ENCODE measurements at regions not wholly inside any gene's neighbourhood (a gene's known extent, or its start where the extent isn't known, plus 50 kb on each side); places are given as distances from the start of the nearest gene placed in this dataset.

GRCh38 chr11:106353031-106353430 lies 275.6 kb downstream of the AASDHPPT start:
- Histone ChIP-seq H3K36me3 (ENCODE audit: insufficient read depth) (no peaks in the 10 kb centered on the region), H3K4me1 (ENCODE audit: insufficient read depth) (no peaks in the 10 kb centered on the region), H3K27ac (ENCODE audit: low read depth) (no peak overlapping the region), H3K4me3 (ENCODE audit: low read depth, low read length) (no peak overlapping the region)
- 83% methylated on average over 2 of the region's 2 CpGs for WGBS
- no peak for DNase-seq (ENCODE audit: extremely low spot score)

GRCh38 chr11:106369224-106369623 lies 291.8 kb downstream of the AASDHPPT start:
- WGBS = 52% methylated on average over 2 of the region's 2 CpGs
- Histone ChIP-seq H3K27ac (ENCODE audit: low read depth) (no peak overlapping the region), H3K4me1 (ENCODE audit: insufficient read depth) (no peaks in the 10 kb centered on the region), H3K4me3 (ENCODE audit: low read depth, low read length) (no peak overlapping the region), H3K36me3 (ENCODE audit: insufficient read depth) (no peaks in the 10 kb centered on the region)
- no peak for DNase-seq (ENCODE audit: extremely low spot score)

GRCh38 chr11:106378513-106379179 lies 301.2 kb downstream of the AASDHPPT start:
- no peaks in the 10 kb centered on the region for H3K4me1 ChIP-seq (ENCODE audit: insufficient read depth)
- no peak overlapping the region for H3K27ac ChIP-seq (ENCODE audit: low read depth)
- no peak for DNase-seq (ENCODE audit: extremely low spot score)
- 59% methylated on average over 3 of the region's 3 CpGs for WGBS
- H3K4me3 ChIP-seq (ENCODE audit: low read depth, low read length) = no peak overlapping the region
- H3K36me3 ChIP-seq (ENCODE audit: insufficient read depth) = no peaks in the 10 kb centered on the region

DNA sequence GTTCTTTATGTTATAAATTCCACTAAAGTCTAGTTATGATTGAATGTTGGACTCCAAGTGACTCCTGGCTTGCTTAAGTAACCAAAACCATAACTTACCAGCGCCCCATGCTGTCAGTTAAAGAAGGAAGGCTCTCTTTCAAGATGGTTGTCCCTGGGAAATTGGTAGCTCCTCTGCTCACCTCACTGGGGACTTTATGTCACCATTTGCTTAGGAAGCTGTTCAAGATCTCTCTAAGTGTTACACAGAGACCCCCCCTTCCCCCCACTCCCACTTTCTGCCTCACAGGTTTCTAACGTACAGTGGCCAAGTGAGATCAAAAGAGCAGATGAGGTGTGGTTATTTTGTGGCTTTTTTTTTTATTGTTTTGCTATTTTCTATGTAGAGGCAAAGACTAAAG lies 301.8 kb downstream of the AASDHPPT start:
- 70% methylated on average over 2 of the region's 2 CpGs for WGBS
- DNase-seq (ENCODE audit: extremely low spot score) = no peak
- Histone ChIP-seq H3K27ac (ENCODE audit: low read depth) (no peak overlapping the region), H3K4me3 (ENCODE audit: low read depth, low read length) (no peak overlapping the region), H3K36me3 (ENCODE audit: insufficient read depth) (no peaks in the 10 kb centered on the region), H3K4me1 (ENCODE audit: insufficient read depth) (no peaks in the 10 kb centered on the region)

GRCh38 chr11:106379712-106380111 lies 302.2 kb downstream of the AASDHPPT start:
- no peak for DNase-seq (ENCODE audit: extremely low spot score)
- 70% methylated on average over 1 of the region's 1 CpG for WGBS
- H3K36me3 ChIP-seq (ENCODE audit: insufficient read depth) = no peaks in the 10 kb centered on the region
- no peak overlapping the region for H3K27ac ChIP-seq (ENCODE audit: low read depth)
- H3K4me3 ChIP-seq (ENCODE audit: low read depth, low read length) = no peak overlapping the region
- H3K4me1 ChIP-seq (ENCODE audit: insufficient read depth) = no peaks in the 10 kb centered on the region

- Histone ChIP-seq H3K4me1 (ENCODE audit: insufficient read depth) (no peaks in the 10 kb centered on the region), H3K36me3 (ENCODE audit: insufficient read depth) (no peaks in the 10 kb centered on the region), H3K4me3 (ENCODE audit: low read depth, low read length) (no peak overlapping the region), H3K27ac (ENCODE audit: low read depth) (no peak overlapping the region)
- DNase-seq (ENCODE audit: extremely low spot score) = no peak
- WGBS = 89% methylated on average over 3 of the region's 3 CpGs
These were observed 304.4 kb downstream of the AASDHPPT start for GRCh38 chr11:106381895-106382294.

DNA sequence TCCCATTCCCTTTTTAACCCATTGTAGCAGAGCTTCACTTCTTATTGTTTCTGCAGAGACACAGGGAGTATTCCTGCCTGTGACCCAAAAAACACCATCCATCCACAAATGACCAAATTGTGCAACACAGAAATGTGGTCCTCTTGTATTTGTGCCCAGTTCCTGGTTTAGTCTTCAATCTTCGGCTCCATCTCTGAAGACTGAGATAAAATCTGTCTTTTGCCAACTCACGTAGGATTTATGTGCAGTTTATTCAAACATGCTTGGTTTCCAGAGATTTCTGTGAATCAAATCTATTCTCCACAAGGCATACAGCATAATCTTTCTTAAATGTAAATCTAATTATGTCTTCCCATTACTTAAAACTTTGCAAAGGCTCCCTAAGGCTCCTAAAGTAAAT lies 307.0 kb downstream of the AASDHPPT start:
- H3K4me3 ChIP-seq (ENCODE audit: low read depth, low read length) = no peak overlapping the region
- no peak for DNase-seq (ENCODE audit: extremely low spot score)
- no peak overlapping the region for H3K27ac ChIP-seq (ENCODE audit: low read depth)
- WGBS = 61% methylated on average over 2 of the region's 2 CpGs
- no peaks in the 10 kb centered on the region for H3K4me1 ChIP-seq (ENCODE audit: insufficient read depth)
- no peaks in the 10 kb centered on the region for H3K36me3 ChIP-seq (ENCODE audit: insufficient read depth)

- no peak for DNase-seq (ENCODE audit: extremely low spot score)
- Histone ChIP-seq H3K4me1 (ENCODE audit: insufficient read depth) (no peaks in the 10 kb centered on the region), H3K4me3 (ENCODE audit: low read depth, low read length) (no peak overlapping the region), H3K36me3 (ENCODE audit: insufficient read depth) (no peaks in the 10 kb centered on the region), H3K27ac (ENCODE audit: low read depth) (no peak overlapping the region)
- WGBS = 61% methylated on average over 2 of the region's 2 CpGs
These were observed 309.1 kb downstream of the AASDHPPT start for GRCh38 chr11:106386519-106386918.

GRCh38 chr11:106389101-106389500 lies 311.6 kb downstream of the AASDHPPT start:
- H3K4me1 ChIP-seq (ENCODE audit: insufficient read depth) = no peaks in the 10 kb centered on the region
- H3K4me3 ChIP-seq (ENCODE audit: low read depth, low read length) = no peak overlapping the region
- H3K27ac ChIP-seq (ENCODE audit: low read depth) = no peak overlapping the region
- DNase-seq (ENCODE audit: extremely low spot score) = no peak
- H3K36me3 ChIP-seq (ENCODE audit: insufficient read depth) = no peaks in the 10 kb centered on the region

GRCh38 chr11:106390078-106390477 lies 312.6 kb downstream of the AASDHPPT start:
- Histone ChIP-seq H3K4me3 (ENCODE audit: low read depth, low read length) (no peak overlapping the region), H3K4me1 (ENCODE audit: insufficient read depth) (no peaks in the 10 kb centered on the region), H3K36me3 (ENCODE audit: insufficient read depth) (no peaks in the 10 kb centered on the region), H3K27ac (ENCODE audit: low read depth) (no peak overlapping the region)
- WGBS = 90% methylated on average over 3 of the region's 3 CpGs
- no peak for DNase-seq (ENCODE audit: extremely low spot score)

DNA sequence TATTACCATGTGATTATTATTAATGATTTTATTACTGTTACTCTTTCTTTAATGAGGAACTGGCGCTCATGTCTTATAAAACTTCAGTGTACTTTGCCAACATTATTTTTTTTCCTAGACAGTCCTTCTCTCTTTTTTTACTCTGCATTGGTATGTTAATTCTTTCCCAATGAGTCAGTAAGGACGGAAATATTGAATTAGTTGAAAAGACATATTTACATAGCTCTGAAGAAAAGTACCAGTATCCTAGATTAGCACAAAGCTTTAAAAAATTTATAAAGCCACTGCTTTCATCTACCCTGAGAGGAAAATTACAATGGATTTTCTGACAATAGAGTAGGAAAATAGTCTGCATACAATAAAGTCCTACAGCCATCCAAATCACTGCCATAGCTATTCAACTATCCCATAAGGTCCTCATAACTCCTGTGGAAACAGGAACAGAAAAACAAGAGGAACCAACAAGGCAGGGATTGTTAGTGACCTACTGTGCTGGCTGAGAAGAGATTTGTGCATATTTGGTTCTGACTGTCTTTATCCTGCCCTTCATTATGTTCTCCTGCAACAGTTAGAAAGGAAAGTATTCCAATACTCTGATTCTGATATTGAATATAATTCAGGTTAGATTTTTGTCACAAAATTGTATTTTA lies 314.4 kb downstream of the AASDHPPT start:
- DNase-seq (ENCODE audit: extremely low spot score) = no peak
- no peaks in the 10 kb centered on the region for H3K36me3 ChIP-seq (ENCODE audit: insufficient read depth)
- no peak overlapping the region for H3K27ac ChIP-seq (ENCODE audit: low read depth)
- H3K4me3 ChIP-seq (ENCODE audit: low read depth, low read length) = no peak overlapping the region
- WGBS = 25% methylated on average over 2 of the region's 2 CpGs
- no peaks in the 10 kb centered on the region for H3K4me1 ChIP-seq (ENCODE audit: insufficient read depth)

GRCh38 chr11:106395716-106396349 lies 318.4 kb downstream of the AASDHPPT start:
- Histone ChIP-seq H3K27ac (ENCODE audit: low read depth) (no peak overlapping the region), H3K36me3 (ENCODE audit: insufficient read depth) (no peaks in the 10 kb centered on the region), H3K4me3 (ENCODE audit: low read depth, low read length) (no peak overlapping the region), H3K4me1 (ENCODE audit: insufficient read depth) (no peaks in the 10 kb centered on the region)
- DNase-seq (ENCODE audit: extremely low spot score) = no peak
- WGBS = 97% methylated on average over 10 of the region's 10 CpGs

DNA sequence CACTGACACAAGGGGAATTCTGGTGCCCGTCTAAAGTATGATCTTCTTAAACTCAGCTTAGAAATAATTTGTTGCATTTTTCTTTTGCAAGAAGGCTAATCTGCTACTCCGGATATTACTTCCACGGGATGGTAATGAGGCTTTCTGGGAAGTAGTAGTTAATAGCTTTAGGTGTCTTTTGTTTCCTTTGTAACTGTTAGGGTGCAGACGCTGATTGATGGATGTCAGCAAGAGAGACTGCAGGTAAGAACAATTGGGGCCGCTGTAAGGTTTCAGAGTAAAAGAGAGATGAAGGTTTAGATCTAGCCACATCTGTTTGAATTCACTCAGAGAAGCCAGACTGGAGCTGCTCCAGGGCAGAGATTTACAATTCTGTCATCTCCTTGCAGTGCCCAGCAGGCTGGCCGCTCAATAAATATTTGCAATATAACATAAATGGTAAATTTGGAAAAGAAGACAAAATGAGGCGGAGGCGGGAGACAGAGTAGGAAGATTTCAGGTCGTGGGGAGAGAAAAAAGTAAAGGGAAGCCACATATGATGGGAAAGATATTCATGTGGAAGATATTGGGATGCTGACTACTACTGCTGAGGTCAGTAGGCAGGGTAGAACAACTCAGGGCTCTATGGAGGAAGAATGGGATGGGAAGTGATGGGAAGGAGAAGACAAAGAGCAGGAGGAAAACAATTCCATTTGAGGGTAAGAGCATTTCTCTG lies 320.5 kb downstream of the AASDHPPT start:
- H3K4me1 ChIP-seq (ENCODE audit: insufficient read depth) = no peaks in the 10 kb centered on the region
- 46% methylated on average over 9 of the region's 9 CpGs for WGBS
- no peak for DNase-seq (ENCODE audit: extremely low spot score)
- H3K27ac ChIP-seq (ENCODE audit: low read depth) = no peak overlapping the region
- no peak overlapping the region for H3K4me3 ChIP-seq (ENCODE audit: low read depth, low read length)
- no peaks in the 10 kb centered on the region for H3K36me3 ChIP-seq (ENCODE audit: insufficient read depth)

Measured in urinary bladder (tissue), 3 donors.